ENCODE measurements at regions not wholly inside any gene's neighbourhood (a gene's known extent, or its start where the extent isn't known, plus 50 kb on each side); places are given as distances from the start of the nearest gene placed in this dataset.

DNA sequence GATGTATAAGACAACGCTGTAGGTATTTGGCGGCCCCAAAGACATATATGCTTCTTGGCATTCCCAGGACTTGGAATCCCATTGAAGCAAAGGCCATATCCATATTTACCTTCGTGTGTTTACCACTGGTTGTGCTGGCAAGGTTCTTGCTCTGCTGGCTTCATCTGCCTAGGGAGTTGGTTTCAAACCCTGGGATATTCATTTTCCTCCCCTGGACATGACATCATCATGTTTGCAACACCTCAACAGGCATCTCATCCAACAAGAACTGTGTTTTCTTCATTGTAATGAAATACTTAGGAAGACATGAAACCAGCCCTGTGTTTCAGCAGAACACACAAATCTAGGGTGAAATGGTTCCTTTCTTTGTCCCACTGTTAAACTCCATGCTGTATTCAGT lies 77.9 kb upstream of the PHLPP1 start:
- H3K27me3 ChIP-seq = no peaks in the 10 kb centered on the region
- DNase-seq (ENCODE audit: low spot score) = no peak
- no peaks in the 10 kb centered on the region for H3K36me3 ChIP-seq
- H3K27ac ChIP-seq = no peak overlapping the region
- no peaks in the 10 kb centered on the region for H3K9me3 ChIP-seq
- TF ChIP-seq, protein P1, sequence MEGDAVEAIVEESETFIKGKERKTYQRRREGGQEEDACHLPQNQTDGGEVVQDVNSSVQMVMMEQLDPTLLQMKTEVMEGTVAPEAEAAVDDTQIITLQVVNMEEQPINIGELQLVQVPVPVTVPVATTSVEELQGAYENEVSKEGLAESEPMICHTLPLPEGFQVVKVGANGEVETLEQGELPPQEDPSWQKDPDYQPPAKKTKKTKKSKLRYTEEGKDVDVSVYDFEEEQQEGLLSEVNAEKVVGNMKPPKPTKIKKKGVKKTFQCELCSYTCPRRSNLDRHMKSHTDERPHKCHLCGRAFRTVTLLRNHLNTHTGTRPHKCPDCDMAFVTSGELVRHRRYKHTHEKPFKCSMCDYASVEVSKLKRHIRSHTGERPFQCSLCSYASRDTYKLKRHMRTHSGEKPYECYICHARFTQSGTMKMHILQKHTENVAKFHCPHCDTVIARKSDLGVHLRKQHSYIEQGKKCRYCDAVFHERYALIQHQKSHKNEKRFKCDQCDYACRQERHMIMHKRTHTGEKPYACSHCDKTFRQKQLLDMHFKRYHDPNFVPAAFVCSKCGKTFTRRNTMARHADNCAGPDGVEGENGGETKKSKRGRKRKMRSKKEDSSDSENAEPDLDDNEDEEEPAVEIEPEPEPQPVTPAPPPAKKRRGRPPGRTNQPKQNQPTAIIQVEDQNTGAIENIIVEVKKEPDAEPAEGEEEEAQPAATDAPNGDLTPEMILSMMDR (IDR thresholded peaks at IDR 0.05) = no peak
- no peak overlapping the region for H3K4me3 ChIP-seq
- no peaks in the 10 kb centered on the region for H3K4me1 ChIP-seq

DNA sequence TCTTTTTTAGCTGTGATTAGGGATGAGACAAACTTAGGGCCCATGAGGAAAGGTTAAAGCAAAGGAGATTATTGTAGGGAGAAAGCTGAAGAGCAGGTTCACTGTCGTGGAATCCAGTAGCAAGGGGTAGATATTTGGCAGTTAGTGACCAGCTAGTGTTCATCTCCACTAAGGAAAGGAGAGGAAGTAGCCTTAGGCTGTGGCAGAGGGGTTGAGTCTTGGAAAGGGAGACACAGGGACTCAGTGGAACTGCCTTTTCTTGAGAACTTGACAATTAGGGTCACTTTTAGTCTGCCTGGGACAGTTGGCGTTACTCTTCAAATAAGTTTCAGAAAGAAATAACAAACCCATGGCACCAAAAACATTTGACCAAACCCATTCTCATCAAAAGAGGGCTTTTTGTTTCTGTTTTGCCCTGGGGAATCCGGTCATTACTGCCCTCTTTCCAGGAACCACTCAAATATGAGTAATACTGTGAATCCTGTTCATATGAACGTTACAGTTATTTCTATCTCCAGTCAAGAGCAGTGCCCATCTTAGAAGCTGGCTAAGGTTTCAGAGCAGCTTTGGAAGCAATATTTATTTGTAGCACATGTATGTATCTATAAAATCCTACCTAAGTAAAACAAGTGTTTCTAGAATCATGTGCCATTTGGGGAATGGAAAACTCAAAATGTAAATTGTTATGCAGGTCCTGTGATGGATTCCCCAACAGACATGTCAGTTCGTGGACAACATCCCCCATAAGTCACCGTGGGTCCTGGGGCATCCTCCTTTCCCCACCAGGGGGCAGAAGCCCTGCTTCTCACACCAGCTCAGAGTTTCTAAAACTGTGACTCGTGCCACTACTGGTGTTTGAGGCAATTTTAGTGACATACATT lies 77.3 kb upstream of the PHLPP1 start:
- DNase-seq (ENCODE audit: low spot score) = no peak
- Histone ChIP-seq H3K9me3 (no peaks in the 10 kb centered on the region), H3K4me1 (no peaks in the 10 kb centered on the region), H3K27me3 (no peaks in the 10 kb centered on the region), H3K36me3 (no peaks in the 10 kb centered on the region), H3K4me3 (no peak overlapping the region), H3K27ac (no peak overlapping the region)
- TF ChIP-seq, protein P1 (IDR thresholded peaks at IDR 0.05) = peak in 1 of 2 donors; percentile 48

DNA sequence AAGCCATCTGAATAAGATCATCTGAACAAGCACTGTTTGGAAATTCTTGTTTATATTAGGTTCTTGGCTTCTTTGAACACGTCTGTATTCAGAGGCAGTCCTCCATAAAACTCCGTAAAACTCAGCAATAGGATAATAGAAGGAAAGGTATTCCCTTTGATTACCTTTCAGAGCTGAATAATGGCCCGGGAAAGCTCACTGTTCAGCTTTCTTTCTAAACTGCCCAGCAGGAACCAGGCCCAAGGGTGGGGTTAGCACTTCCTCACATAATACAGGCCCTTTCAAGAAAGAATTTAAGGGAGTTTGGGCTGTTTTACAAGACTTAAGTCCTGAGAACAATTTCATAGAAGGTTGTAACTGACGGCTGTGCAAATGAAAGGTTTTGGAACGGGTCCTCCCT lies 72.2 kb upstream of the PHLPP1 start:
- Histone ChIP-seq H3K4me1 (no peaks in the 10 kb centered on the region), H3K27me3 (no peaks in the 10 kb centered on the region), H3K4me3 (no peak overlapping the region), H3K9me3 (peaks cover 0 to 6% of the 10 kb centered on the region in 2 donors), H3K27ac (no peak overlapping the region), H3K36me3 (no peaks in the 10 kb centered on the region)
- DNase-seq (ENCODE audit: low spot score) = no peak
- TF ChIP-seq, protein P1 (IDR thresholded peaks at IDR 0.05) = no peak

DNA sequence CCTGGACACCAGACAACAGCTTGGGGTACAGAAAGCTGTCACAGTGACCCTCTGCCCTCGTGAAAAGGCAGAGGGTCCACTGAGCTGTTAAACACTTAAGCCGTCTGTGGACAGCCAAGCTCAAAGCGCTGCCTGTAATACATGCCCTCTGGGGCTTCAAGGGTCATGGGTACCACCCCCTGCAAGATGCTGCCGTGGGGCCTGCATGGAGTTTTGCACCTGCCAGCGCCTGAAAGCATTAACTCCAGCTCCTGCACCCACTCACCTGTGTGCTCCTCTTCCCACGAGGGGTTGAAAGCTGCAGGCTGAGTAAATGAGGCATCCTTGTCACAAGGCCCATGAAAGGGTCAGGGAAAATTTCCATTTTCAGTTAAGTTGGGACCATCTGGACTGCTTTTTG lies 70.6 kb upstream of the PHLPP1 start:
- H3K9me3 ChIP-seq = peaks cover 0 to 6% of the 10 kb centered on the region in 2 donors
- no peaks in the 10 kb centered on the region for H3K27me3 ChIP-seq
- H3K4me3 ChIP-seq = no peak overlapping the region
- DNase-seq (ENCODE audit: low spot score) = no peak
- no peak overlapping the region for H3K27ac ChIP-seq
- no peaks in the 10 kb centered on the region for H3K4me1 ChIP-seq
- TF ChIP-seq, protein P1 (IDR thresholded peaks at IDR 0.05) = no peak
- no peaks in the 10 kb centered on the region for H3K36me3 ChIP-seq

DNA sequence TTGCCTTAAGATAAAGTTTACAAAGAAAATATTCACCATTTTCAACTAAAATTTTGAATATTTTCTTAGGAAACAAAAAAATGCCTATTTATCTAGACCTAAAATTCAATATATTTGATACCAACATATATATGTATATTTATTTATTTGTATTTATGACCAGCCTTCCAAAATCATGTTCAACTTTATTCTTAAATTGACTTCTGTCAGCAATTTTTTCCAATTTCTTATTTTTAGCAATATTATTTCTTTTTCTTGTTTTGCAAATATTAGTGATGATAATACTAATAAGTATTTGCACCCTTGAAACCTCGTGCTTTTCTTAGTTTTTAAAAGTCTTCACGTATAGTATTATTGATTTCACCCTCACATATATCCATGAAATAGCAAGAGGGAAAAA lies 68.2 kb upstream of the PHLPP1 start:
- Histone ChIP-seq H3K27ac (no peak overlapping the region), H3K9me3 (peaks cover 0 to 6% of the 10 kb centered on the region in 2 donors), H3K36me3 (no peaks in the 10 kb centered on the region), H3K4me3 (no peak overlapping the region), H3K4me1 (no peaks in the 10 kb centered on the region), H3K27me3 (no peaks in the 10 kb centered on the region)
- TF ChIP-seq, protein P1 (IDR thresholded peaks at IDR 0.05) = no peak
- DNase-seq (ENCODE audit: low spot score) = no peak

Measured in right atrium auricular region (tissue), 2 donors.